HEK293 (cell line): ENCODE measurements at regions not wholly inside any gene's neighbourhood (a gene's known extent, or its start where the extent isn't known, plus 50 kb on each side); places are given as distances from the start of the nearest gene placed in this dataset.

Source experiments
- CTCF ChIA-PET: fragments of 350-600 bp; formaldehyde crosslinking; extraction: SDS; loops from one replicate; lab custom pipeline; 2021; ENCODE audit warnings: antibody characterized with exemption; lab: Yijun Ruan, JAX
- POLR2A ChIA-PET: fragments of 300-600 bp; formaldehyde crosslinking; extraction: SDS; loops from one replicate; lab custom pipeline; 2020; ENCODE audit warnings: antibody characterized with exemption, inconsistent platforms; lab: Yijun Ruan, JAX
- H3K27ac ChIP-seq: fragments of 200-500 bp; sonication (Bioruptor generic); 2 replicates; pipeline ENCODE4 v1.5.1; 2014; ENCODE audit warnings: low read depth, low read length, control low read depth, inconsistent platforms; ENCODE audit errors: extremely low read depth
- H3K36me3 ChIP-seq, 2 experiments: fragments of 200-500 bp in 1 of 2; sonication (Bioruptor generic) in 1 of 2; 1 replicate in 1 of 2; 2 replicates in 1 of 2; pipeline ENCODE4 v1.5.1; 2014 to 2017; ENCODE audit warnings: inconsistent platforms in 2 of 2, low read length in 2 of 2; ENCODE audit not compliant: control insufficient read depth in 2 of 2, insufficient read depth in 1 of 2
- H3K4me1 ChIP-seq: fragments of 200-500 bp; sonication (Bioruptor generic); 2 replicates; pipeline ENCODE4 v1.5.1; 2014; ENCODE audit warnings: mild to moderate bottlenecking, low read length, inconsistent platforms; ENCODE audit not compliant: control insufficient read depth, insufficient read depth
- H3K4me3 ChIP-seq: 2 replicates; pipeline ENCODE4 v1.5.1; 2011; ENCODE audit warnings: low read depth, mild to moderate bottlenecking, control low read depth, low read length, moderate library complexity
- H3K9me3 ChIP-seq: fragments of 200-500 bp; sonication (Bioruptor generic); 2 replicates; pipeline ENCODE4 v1.5.1; 2014; ENCODE audit warnings: low read depth, low read length, inconsistent platforms; ENCODE audit not compliant: control insufficient read depth, insufficient read depth
- KLF10 ChIP-seq: fragments of 450-650 bp; IDR thresholded peaks from 2 replicates; pipeline ENCODE4 v1.5.1; 2018; ENCODE audit warnings: missing biosample characterization, mild to moderate bottlenecking, missing genetic modification characterization
- KLF7 ChIP-seq: fragments of 450-650 bp; formaldehyde crosslinking; IDR thresholded peaks from 2 replicates; pipeline ENCODE4 v1.5.1; 2016; ENCODE audit warnings: missing biosample characterization, missing genetic modification characterization, borderline replicate concordance
- KLF8 ChIP-seq: fragments of 450-650 bp; formaldehyde crosslinking; IDR thresholded peaks from 2 replicates; pipeline ENCODE4 v1.5.1; 2016; ENCODE audit warnings: missing biosample characterization, missing genetic modification characterization
- MEIS1 ChIP-seq: sonication (generic); formaldehyde crosslinking; IDR thresholded peaks from 2 replicates; pipeline ENCODE4 v1.8.1; 2022; ENCODE audit warnings: missing genetic modification reagents, mild to moderate bottlenecking, borderline replicate concordance
- OSR2 ChIP-seq: fragments of 450-650 bp; formaldehyde crosslinking; IDR thresholded peaks from 2 replicates; pipeline ENCODE4 v1.5.1; 2016; ENCODE audit warnings: missing biosample characterization, missing genetic modification characterization
- OVOL3 ChIP-seq: fragments of 450-650 bp; formaldehyde crosslinking; IDR thresholded peaks from 2 replicates; pipeline ENCODE4 v1.5.1; 2016; ENCODE audit warnings: missing biosample characterization, missing genetic modification characterization
- PBX3 ChIP-seq: sonication (generic); formaldehyde crosslinking; IDR thresholded peaks from 2 replicates; pipeline ENCODE4 v1.8.1; 2022; ENCODE audit warnings: mild to moderate bottlenecking, moderate library complexity, missing genetic modification reagents
- SALL2 ChIP-seq: fragments of 450-650 bp; formaldehyde crosslinking; IDR thresholded peaks from 2 replicates; pipeline ENCODE4 v1.5.0; 2017; ENCODE audit warnings: missing biosample characterization, mild to moderate bottlenecking, missing genetic modification characterization, borderline replicate concordance
- SCRT1 ChIP-seq: fragments of 450-650 bp; formaldehyde crosslinking; IDR thresholded peaks from 2 replicates; pipeline ENCODE4 v1.5.1; 2016; ENCODE audit warnings: missing biosample characterization, missing genetic modification characterization, borderline replicate concordance
- SCRT2 ChIP-seq: fragments of 450-650 bp; formaldehyde crosslinking; IDR thresholded peaks from 2 replicates; pipeline ENCODE4 v1.5.1; 2016; ENCODE audit warnings: missing biosample characterization, missing genetic modification characterization
- SP3 ChIP-seq: fragments of 450-650 bp; formaldehyde crosslinking; IDR thresholded peaks from 2 replicates; pipeline ENCODE4 v1.5.1; 2016; ENCODE audit warnings: missing biosample characterization, missing genetic modification characterization
- ZBTB7A ChIP-seq: fragments of 450-650 bp; formaldehyde crosslinking; IDR thresholded peaks from 2 replicates; pipeline ENCODE4 v1.5.1; 2016; ENCODE audit warnings: low read depth, missing biosample characterization, missing genetic modification characterization
- ZFP69B ChIP-seq: fragments of 450-650 bp; formaldehyde crosslinking; IDR thresholded peaks from 2 replicates; pipeline ENCODE4 v1.5.1; 2016; ENCODE audit warnings: missing biosample characterization, missing genetic modification characterization
- ZNF112 ChIP-seq: fragments of 450-650 bp; formaldehyde crosslinking; IDR thresholded peaks from 2 replicates; pipeline ENCODE4 v1.5.0; 2017; ENCODE audit warnings: missing biosample characterization, missing genetic modification characterization
- ZNF132 ChIP-seq: fragments of 450-650 bp; formaldehyde crosslinking; IDR thresholded peaks from 2 replicates; pipeline ENCODE4 v1.5.1; 2017; ENCODE audit warnings: missing biosample characterization, missing genetic modification characterization, borderline replicate concordance
- ZNF133 ChIP-seq: fragments of 450-650 bp; formaldehyde crosslinking; IDR thresholded peaks from 2 replicates; pipeline ENCODE4 v1.5.1; 2016; ENCODE audit warnings: missing biosample characterization, missing genetic modification characterization
- ZNF140 ChIP-seq: fragments of 450-650 bp; formaldehyde crosslinking; IDR thresholded peaks from 2 replicates; pipeline ENCODE4 v1.5.1; 2016; ENCODE audit warnings: missing biosample characterization, missing genetic modification characterization
- ZNF146 ChIP-seq: fragments of 450-650 bp; formaldehyde crosslinking; IDR thresholded peaks from 2 replicates; pipeline ENCODE4 v1.5.1; 2016; ENCODE audit warnings: missing biosample characterization, missing genetic modification characterization
- ZNF157 ChIP-seq: fragments of 450-650 bp; formaldehyde crosslinking; IDR thresholded peaks from 2 replicates; pipeline ENCODE4 v1.5.1; 2016; ENCODE audit warnings: missing biosample characterization, missing genetic modification characterization
- ZNF24 ChIP-seq: fragments of 450-650 bp; formaldehyde crosslinking; IDR thresholded peaks from 2 replicates; pipeline ENCODE4 v1.5.1; 2016; ENCODE audit warnings: missing biosample characterization, missing genetic modification characterization
- ZNF366 ChIP-seq: fragments of 450-650 bp; formaldehyde crosslinking; conservative IDR thresholded peaks from 2 replicates; pipeline ENCODE4 v1.5.1; 2016; ENCODE audit warnings: missing biosample characterization, missing genetic modification characterization
- ZNF488 ChIP-seq: fragments of 450-650 bp; formaldehyde crosslinking; IDR thresholded peaks from 2 replicates; pipeline ENCODE4 v1.5.1; 2016; ENCODE audit warnings: missing biosample characterization, missing genetic modification characterization
- ZNF510 ChIP-seq: fragments of 450-650 bp; formaldehyde crosslinking; IDR thresholded peaks from 2 replicates; pipeline ENCODE4 v1.5.1; 2018; ENCODE audit warnings: mild to moderate bottlenecking, missing genetic modification characterization, missing biosample characterization; ENCODE audit not compliant: insufficient replicate concordance
- ZNF555 ChIP-seq: fragments of 450-650 bp; formaldehyde crosslinking; conservative IDR thresholded peaks from 2 replicates; pipeline ENCODE4 v1.5.1; 2017; ENCODE audit warnings: missing biosample characterization, mild to moderate bottlenecking, missing genetic modification characterization, inconsistent platforms
- ZNF623 ChIP-seq: fragments of 450-650 bp; formaldehyde crosslinking; IDR thresholded peaks from 2 replicates; pipeline ENCODE4 v1.5.1; 2016; ENCODE audit warnings: missing biosample characterization, missing genetic modification characterization
- ZNF785 ChIP-seq: fragments of 450-650 bp; formaldehyde crosslinking; IDR thresholded peaks from 2 replicates; pipeline ENCODE4 v1.5.1; 2016; ENCODE audit warnings: missing biosample characterization, missing genetic modification characterization
- TF ChIP-seq, protein P1 (sequence below): fragments of 450-650 bp; formaldehyde crosslinking; IDR thresholded peaks from 2 replicates; pipeline ENCODE4 v1.5.1; 2016; ENCODE audit warnings: missing biosample characterization, missing genetic modification characterization
- TF ChIP-seq, protein P2 (sequence below): fragments of 450-650 bp; formaldehyde crosslinking; IDR thresholded peaks from 2 replicates; pipeline ENCODE4 v1.5.1; 2016; ENCODE audit warnings: missing biosample characterization, missing genetic modification characterization
- TF ChIP-seq, protein P3 (sequence below): fragments of 450-650 bp; formaldehyde crosslinking; IDR thresholded peaks from 2 replicates; pipeline ENCODE4 v1.5.1; 2016; ENCODE audit warnings: missing biosample characterization, missing genetic modification characterization, borderline replicate concordance
- TF ChIP-seq, protein P4 (sequence below): fragments of 450-650 bp; formaldehyde crosslinking; IDR thresholded peaks from 2 replicates; pipeline ENCODE4 v1.5.1; 2016; ENCODE audit warnings: missing biosample characterization, missing genetic modification characterization

- no peak overlapping the region for H3K27ac ChIP-seq
- TF ChIP-seq ZFP69B, result no peak
- no peak for TF ChIP-seq SP3 (tag by site-specific recombination)
- no peak for TF ChIP-seq ZNF785 (tag by site-specific recombination)
- TF ChIP-seq ZNF132 (tag by site-specific recombination), result no peak
- no peak for TF ChIP-seq ZNF146 (tag by site-specific recombination)
- TF ChIP-seq KLF8, result no peak
- TF ChIP-seq, protein P1, sequence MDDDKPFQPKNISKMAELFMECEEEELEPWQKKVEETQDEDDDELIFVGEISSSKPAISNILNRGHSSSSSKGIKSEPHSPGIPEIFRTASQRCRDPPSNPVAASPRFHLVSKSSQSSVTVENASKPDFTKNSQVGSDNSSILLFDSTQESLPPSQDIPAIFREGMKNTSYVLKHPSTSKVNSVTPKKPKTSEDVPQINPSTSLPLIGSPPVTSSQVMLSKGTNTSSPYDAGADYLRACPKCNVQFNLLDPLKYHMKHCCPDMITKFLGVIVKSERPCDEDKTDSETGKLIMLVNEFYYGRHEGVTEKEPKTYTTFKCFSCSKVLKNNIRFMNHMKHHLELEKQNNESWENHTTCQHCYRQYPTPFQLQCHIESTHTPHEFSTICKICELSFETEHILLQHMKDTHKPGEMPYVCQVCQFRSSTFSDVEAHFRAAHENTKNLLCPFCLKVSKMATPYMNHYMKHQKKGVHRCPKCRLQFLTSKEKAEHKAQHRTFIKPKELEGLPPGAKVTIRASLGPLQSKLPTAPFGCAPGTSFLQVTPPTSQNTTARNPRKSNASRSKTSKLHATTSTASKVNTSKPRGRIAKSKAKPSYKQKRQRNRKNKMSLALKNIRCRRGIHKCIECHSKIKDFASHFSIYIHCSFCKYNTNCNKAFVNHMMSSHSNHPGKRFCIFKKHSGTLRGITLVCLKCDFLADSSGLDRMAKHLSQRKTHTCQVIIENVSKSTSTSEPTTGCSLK (tag by site-specific recombination), result no peak
- TF ChIP-seq OSR2 (tag by site-specific recombination), result no peak
- TF ChIP-seq OVOL3 (tag by site-specific recombination), result no peak
- no peak for TF ChIP-seq ZNF157 (tag by site-specific recombination)
- no peak for TF ChIP-seq ZNF510 (tag by site-specific recombination)
- no peak for TF ChIP-seq KLF10 (tag by site-specific recombination)
- no peak for TF ChIP-seq SCRT1 (tag by site-specific recombination)
- TF ChIP-seq ZNF366, result no peak
- TF ChIP-seq SALL2 (tag by site-specific recombination), result no peak
- no peak for TF ChIP-seq SCRT2
- TF ChIP-seq, protein P2, sequence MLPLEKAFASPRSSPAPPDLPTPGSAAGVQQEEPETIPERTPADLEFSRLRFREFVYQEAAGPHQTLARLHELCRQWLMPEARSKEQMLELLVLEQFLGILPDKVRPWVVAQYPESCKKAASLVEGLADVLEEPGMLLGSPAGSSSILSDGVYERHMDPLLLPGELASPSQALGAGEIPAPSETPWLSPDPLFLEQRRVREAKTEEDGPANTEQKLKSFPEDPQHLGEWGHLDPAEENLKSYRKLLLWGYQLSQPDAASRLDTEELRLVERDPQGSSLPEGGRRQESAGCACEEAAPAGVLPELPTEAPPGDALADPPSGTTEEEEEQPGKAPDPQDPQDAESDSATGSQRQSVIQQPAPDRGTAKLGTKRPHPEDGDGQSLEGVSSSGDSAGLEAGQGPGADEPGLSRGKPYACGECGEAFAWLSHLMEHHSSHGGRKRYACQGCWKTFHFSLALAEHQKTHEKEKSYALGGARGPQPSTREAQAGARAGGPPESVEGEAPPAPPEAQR (tag by site-specific recombination), result no peak
- no peak for TF ChIP-seq ZBTB7A
- no peak for TF ChIP-seq PBX3 (CRISPR knock-in tag)
- ChIA-PET POLR2A (no interaction called here), CTCF (interaction anchor here (0.6 kb wide), 1 partner anchor 138 kb away, joined by 3 read pairs; no protein-coding TSS in a partner anchor)
- H3K36me3 ChIP-seq, result no peaks in the 10 kb centered on the region
- no peaks in the 10 kb centered on the region for H3K9me3 ChIP-seq
- H3K4me3 ChIP-seq, result no peak overlapping the region
- H3K4me1 ChIP-seq, result no peaks in the 10 kb centered on the region
Observed at GRCh38 chr2:172261292-172261691, 158.6 kb upstream of the DLX2 start.

GRCh38 chr2:172262486-172262885 is 159.8 kb upstream of the DLX2 start:
- POLR2A ChIA-PET, result interaction anchor here (0.6 kb wide), 1 partner anchor 24 kb away, joined by 3 read pairs; no protein-coding TSS in a partner anchor
- no peak overlapping the region for H3K4me3 ChIP-seq
- CTCF ChIA-PET, result no interaction called here
- no peaks in the 10 kb centered on the region for H3K9me3 ChIP-seq
- H3K27ac ChIP-seq, result no peak overlapping the region
- H3K36me3 ChIP-seq, result no peaks in the 10 kb centered on the region
- no peaks in the 10 kb centered on the region for H3K4me1 ChIP-seq
- no peak for TF ChIP-seq KLF7 (tag by site-specific recombination)
- TF ChIP-seq ZNF488 (tag by site-specific recombination), result no peak
- TF ChIP-seq ZNF24 (tag by site-specific recombination), result no peak
- no peak for TF ChIP-seq ZNF133 (tag by site-specific recombination)
- TF ChIP-seq, protein P3, sequence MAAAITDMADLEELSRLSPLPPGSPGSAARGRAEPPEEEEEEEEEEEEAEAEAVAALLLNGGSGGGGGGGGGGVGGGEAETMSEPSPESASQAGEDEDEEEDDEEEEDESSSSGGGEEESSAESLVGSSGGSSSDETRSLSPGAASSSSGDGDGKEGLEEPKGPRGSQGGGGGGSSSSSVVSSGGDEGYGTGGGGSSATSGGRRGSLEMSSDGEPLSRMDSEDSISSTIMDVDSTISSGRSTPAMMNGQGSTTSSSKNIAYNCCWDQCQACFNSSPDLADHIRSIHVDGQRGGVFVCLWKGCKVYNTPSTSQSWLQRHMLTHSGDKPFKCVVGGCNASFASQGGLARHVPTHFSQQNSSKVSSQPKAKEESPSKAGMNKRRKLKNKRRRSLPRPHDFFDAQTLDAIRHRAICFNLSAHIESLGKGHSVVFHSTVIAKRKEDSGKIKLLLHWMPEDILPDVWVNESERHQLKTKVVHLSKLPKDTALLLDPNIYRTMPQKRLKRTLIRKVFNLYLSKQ (tag by site-specific recombination), result no peak
- no peak for TF ChIP-seq ZNF112
- no peak for TF ChIP-seq MEIS1 (CRISPR knock-in tag)
- TF ChIP-seq ZNF555 (tag by site-specific recombination), result no peak
- TF ChIP-seq, protein P4, sequence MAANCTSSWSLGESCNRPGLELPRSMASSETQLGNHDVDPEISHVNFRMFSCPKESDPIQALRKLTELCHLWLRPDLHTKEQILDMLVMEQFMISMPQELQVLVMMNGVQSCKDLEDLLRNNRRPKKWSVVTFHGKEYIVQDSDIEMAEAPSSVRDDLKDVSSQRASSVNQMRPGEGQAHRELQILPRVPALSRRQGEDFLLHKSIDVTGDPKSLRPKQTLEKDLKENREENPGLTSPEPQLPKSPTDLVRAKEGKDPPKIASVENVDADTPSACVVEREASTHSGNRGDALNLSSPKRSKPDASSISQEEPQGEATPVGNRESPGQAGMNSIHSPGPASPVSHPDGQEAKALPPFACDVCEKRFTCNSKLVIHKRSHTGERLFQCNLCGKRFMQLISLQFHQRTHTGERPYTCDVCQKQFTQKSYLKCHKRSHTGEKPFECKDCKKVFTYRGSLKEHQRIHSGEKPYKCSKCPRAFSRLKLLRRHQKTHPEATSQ (tag by site-specific recombination), result no peak
- TF ChIP-seq ZNF623 (tag by site-specific recombination), result no peak
- no peak for TF ChIP-seq ZNF140 (tag by site-specific recombination)
